ENCODE measurements at regions not wholly inside any gene's neighbourhood (a gene's known extent, or its start where the extent isn't known, plus 50 kb on each side); places are given as distances from the start of the nearest gene placed in this dataset.
A peak's percentile ranks its signal among the peaks of the same experiment; 100 is the strongest.

DNA sequence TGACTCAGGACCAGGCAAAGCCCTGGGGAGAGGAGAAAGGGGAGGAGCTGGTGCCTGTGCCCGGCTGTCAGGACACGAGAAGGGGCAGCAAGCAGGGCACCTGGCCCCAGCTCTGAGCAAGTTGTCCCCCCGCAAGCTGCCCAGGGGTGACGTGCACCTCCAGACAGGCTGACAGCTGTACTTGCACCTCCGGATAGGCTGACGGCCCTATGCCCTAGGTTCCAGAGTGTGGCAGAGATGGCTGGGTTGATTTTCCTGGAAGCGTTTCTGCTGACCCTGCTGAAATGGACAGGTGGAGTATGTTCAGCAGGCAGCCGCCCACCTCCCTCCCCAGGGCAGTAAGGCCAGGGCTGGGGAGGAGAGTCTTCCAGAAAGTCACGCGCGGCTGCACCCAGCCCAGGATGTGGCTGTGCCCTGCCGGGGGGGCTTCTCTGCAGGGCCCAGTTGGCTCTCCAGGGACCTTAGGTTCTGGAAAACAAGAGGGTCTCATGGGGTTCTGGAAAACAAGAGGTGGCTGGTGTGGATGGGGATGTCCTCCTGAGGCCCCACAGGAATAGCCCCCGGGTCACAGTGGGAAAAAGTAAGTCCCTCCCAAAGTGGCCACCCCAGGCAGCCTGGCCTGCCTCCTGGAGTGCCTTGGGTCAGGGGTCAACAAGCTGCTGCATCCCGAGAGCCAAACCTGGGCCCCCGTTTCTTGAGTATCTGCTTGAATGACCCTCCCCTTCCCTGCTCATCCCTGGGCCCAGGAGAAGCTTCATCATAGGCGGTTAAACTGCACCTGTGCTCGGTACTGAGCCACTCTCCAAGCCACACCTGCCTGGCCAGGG lies 71.4 kb upstream of the OTOS start:
- H3K14ac ChIP-seq (ENCODE audit: low read length): no peak overlapping the region
- H3K9me3 ChIP-seq (replicated peaks in 1 of 2; ENCODE audit: control insufficient read depth in 2 of 2, insufficient read depth in 1 of 2, low read depth in 1 of 2, low read length in 2 of 2): peaks cover 0 to 3% of the 10 kb centered on the region in 2 donors
- H3K18ac ChIP-seq (ENCODE audit: low read length): peak overlapping the region; percentile 90
- H3K4me3 ChIP-seq (ENCODE audit: low read length in 2 of 2): no peak overlapping the region
- H2BK12ac ChIP-seq (ENCODE audit: low read length): peak overlapping the region; percentile 84
- H3K79me1 ChIP-seq (ENCODE audit: low read depth, low read length): no peaks in the 10 kb centered on the region
- H2BK15ac ChIP-seq (ENCODE audit: low read length): peak overlapping the region; percentile 88
- H3K9ac ChIP-seq (ENCODE audit: low read depth, low read length, poor library complexity): no peak overlapping the region
- H4K91ac ChIP-seq (ENCODE audit: low read depth, low read length, poor library complexity): no peak overlapping the region
- no peak overlapping the region for H2BK5ac ChIP-seq (ENCODE audit: low read length)
- peak overlapping the region; percentile 77 for H2BK120ac ChIP-seq (ENCODE audit: low read depth, low read length)
- H3K4ac ChIP-seq (ENCODE audit: low read length): no peak overlapping the region
- H2AK5ac ChIP-seq (ENCODE audit: low read depth, low read length): peak overlapping the region; percentile 66
- no peak overlapping the region for H3K27ac ChIP-seq (replicated peaks; ENCODE audit: low read length)
- H3K23ac ChIP-seq (ENCODE audit: low read depth, low read length, poor library complexity): no peak overlapping the region
- H4K8ac ChIP-seq (ENCODE audit: low read depth, low read length): no peak overlapping the region
- DNase-seq (ENCODE audit: low spot score): no peak
- H3K4me2 ChIP-seq (ENCODE audit: insufficient read depth, low read length, poor library complexity, severe bottlenecking): no peak overlapping the region
- H3K4me1 ChIP-seq (ENCODE audit: control insufficient read depth in 2 of 2, insufficient read depth in 1 of 2, low read depth in 1 of 2, low read length in 2 of 2): peaks cover 11 to 17% of the 10 kb centered on the region in 2 donors
- peaks cover 0 to 10% (median 0%) of the 10 kb centered on the region in 3 experiments for H3K27me3 ChIP-seq (ENCODE audit: control insufficient read depth in 3 of 3, insufficient read depth in 3 of 3, low read depth in 1 of 3, low read length in 3 of 3)
- no peaks in the 10 kb centered on the region for H3K36me3 ChIP-seq (replicated peaks in 1 of 2; ENCODE audit: control insufficient read depth in 2 of 2, insufficient read depth in 2 of 2, low read length in 2 of 2)
- no CpG with 5 or more reads among the region's 17 CpGs for WGBS, 2 donors (ENCODE audit: extremely low coverage in 2 of 2, insufficient read length in 2 of 2, insufficient replicate concordance in 1 of 2)
- no peak overlapping the region for H2AFZ ChIP-seq (ENCODE audit: low read length)

DNA sequence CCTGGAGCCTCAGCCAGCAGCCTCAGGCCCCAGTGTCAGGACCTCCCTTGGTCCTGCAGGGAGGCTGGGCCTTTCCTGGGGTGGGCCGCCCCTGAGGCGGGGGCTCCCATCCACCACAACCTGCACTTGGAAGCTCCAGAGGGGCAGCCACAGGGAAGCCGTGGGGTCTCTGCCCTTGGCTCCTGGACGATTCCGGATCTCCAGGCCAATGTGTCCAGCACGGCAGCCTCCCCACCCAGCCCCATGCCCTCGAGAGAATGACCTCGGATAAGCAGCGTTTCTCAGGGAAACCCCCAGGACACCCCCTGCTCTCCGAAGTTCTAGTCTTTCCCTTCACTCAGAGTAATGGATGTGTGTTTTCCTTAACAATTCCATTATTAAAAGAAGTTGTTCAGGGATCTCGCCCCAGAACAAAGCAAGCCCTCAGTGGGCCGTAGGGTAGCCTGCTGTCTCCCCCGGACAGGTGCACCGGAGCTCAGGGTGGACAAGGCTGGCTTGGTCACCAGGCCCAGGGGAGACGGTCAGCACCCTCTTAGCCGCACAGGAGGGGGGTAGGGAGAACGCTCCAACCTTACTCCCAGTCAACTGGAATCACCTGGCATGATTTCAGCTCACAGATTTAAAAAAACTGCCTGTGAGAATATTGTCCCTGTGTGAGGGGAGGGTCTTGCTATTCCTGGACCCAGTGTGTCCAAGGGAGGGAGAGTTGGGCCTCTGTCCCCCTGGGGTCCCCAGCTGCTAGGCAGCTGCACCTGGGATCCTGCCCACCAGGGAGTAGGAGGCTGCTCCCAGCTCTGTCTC lies 72.2 kb upstream of the OTOS start:
- Histone ChIP-seq H3K9ac (ENCODE audit: low read depth, low read length, poor library complexity) (no peak overlapping the region), H2AFZ (ENCODE audit: low read length) (no peak overlapping the region), H3K4ac (ENCODE audit: low read length) (no peak overlapping the region), H3K27me3 (ENCODE audit: control insufficient read depth in 3 of 3, insufficient read depth in 3 of 3, low read depth in 1 of 3, low read length in 3 of 3) (peaks cover 0 to 10% (median 0%) of the 10 kb centered on the region in 3 experiments), H3K27ac (replicated peaks; ENCODE audit: low read length) (no peak overlapping the region), H3K4me2 (ENCODE audit: insufficient read depth, low read length, poor library complexity, severe bottlenecking) (no peak overlapping the region), H3K9me3 (replicated peaks in 1 of 2; ENCODE audit: control insufficient read depth in 2 of 2, insufficient read depth in 1 of 2, low read depth in 1 of 2, low read length in 2 of 2) (peaks cover 0 to 1% of the 10 kb centered on the region in 2 donors), H2BK15ac (ENCODE audit: low read length) (peak overlapping the region; percentile 88), H2BK5ac (ENCODE audit: low read length) (no peak overlapping the region), H3K4me1 (ENCODE audit: control insufficient read depth in 2 of 2, insufficient read depth in 1 of 2, low read depth in 1 of 2, low read length in 2 of 2) (peaks cover 11 to 17% of the 10 kb centered on the region in 2 donors), H2BK120ac (ENCODE audit: low read depth, low read length) (no peak overlapping the region), H3K36me3 (replicated peaks in 1 of 2; ENCODE audit: control insufficient read depth in 2 of 2, insufficient read depth in 2 of 2, low read length in 2 of 2) (no peaks in the 10 kb centered on the region), H3K4me3 (ENCODE audit: low read length in 2 of 2) (no peak overlapping the region), H3K79me1 (ENCODE audit: low read depth, low read length) (no peaks in the 10 kb centered on the region), H4K91ac (ENCODE audit: low read depth, low read length, poor library complexity) (no peak overlapping the region), H2BK12ac (ENCODE audit: low read length) (peak overlapping the region; percentile 84), H2AK5ac (ENCODE audit: low read depth, low read length) (peak overlapping the region; percentile 66), H3K23ac (ENCODE audit: low read depth, low read length, poor library complexity) (no peak overlapping the region), H3K14ac (ENCODE audit: low read length) (no peak overlapping the region), H3K18ac (ENCODE audit: low read length) (peak overlapping the region; percentile 90), H4K8ac (ENCODE audit: low read depth, low read length) (no peak overlapping the region)
- WGBS, 2 donors (ENCODE audit: extremely low coverage in 2 of 2, insufficient read length in 2 of 2, insufficient replicate concordance in 1 of 2): no CpG with 5 or more reads among the region's 17 CpGs
- DNase-seq (ENCODE audit: low spot score): no peak

DNA sequence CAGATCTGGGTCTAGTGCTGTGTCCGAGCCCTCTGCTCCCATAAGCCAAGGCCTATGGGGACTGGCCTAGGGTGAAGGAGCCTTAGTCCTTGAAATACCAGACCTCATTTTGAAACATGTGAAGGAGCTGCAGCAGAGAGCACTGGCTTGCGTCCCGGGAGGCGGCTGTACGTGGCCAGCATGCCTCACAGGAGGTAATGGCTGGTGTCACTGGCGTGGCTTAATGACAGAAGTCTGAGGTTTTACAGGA lies 72.7 kb upstream of the OTOS start:
- Histone ChIP-seq H3K36me3 (replicated peaks in 1 of 2; ENCODE audit: control insufficient read depth in 2 of 2, insufficient read depth in 2 of 2, low read length in 2 of 2) (no peaks in the 10 kb centered on the region), H3K4me3 (ENCODE audit: low read length in 2 of 2) (no peak overlapping the region), H3K4ac (ENCODE audit: low read length) (no peak overlapping the region), H2BK12ac (ENCODE audit: low read length) (no peak overlapping the region), H2BK15ac (ENCODE audit: low read length) (peak overlapping the region; percentile 88), H4K91ac (ENCODE audit: low read depth, low read length, poor library complexity) (no peak overlapping the region), H4K8ac (ENCODE audit: low read depth, low read length) (no peak overlapping the region), H3K14ac (ENCODE audit: low read length) (no peak overlapping the region), H3K4me2 (ENCODE audit: insufficient read depth, low read length, poor library complexity, severe bottlenecking) (no peak overlapping the region), H3K27me3 (ENCODE audit: control insufficient read depth in 3 of 3, insufficient read depth in 3 of 3, low read depth in 1 of 3, low read length in 3 of 3) (peaks cover 0 to 10% (median 0%) of the 10 kb centered on the region in 3 experiments), H3K79me1 (ENCODE audit: low read depth, low read length) (no peaks in the 10 kb centered on the region), H2AFZ (ENCODE audit: low read length) (no peak overlapping the region), H3K23ac (ENCODE audit: low read depth, low read length, poor library complexity) (no peak overlapping the region), H3K4me1 (ENCODE audit: control insufficient read depth in 2 of 2, insufficient read depth in 1 of 2, low read depth in 1 of 2, low read length in 2 of 2) (peaks cover 11 to 17% of the 10 kb centered on the region in 2 donors), H2BK5ac (ENCODE audit: low read length) (no peak overlapping the region), H3K18ac (ENCODE audit: low read length) (peak overlapping the region; percentile 11), H3K9ac (ENCODE audit: low read depth, low read length, poor library complexity) (no peak overlapping the region), H3K27ac (replicated peaks; ENCODE audit: low read length) (no peak overlapping the region), H2AK5ac (ENCODE audit: low read depth, low read length) (peak overlapping the region; percentile 66), H3K9me3 (replicated peaks in 1 of 2; ENCODE audit: control insufficient read depth in 2 of 2, insufficient read depth in 1 of 2, low read depth in 1 of 2, low read length in 2 of 2) (no peaks in the 10 kb centered on the region), H2BK120ac (ENCODE audit: low read depth, low read length) (no peak overlapping the region)
- DNase-seq (ENCODE audit: low spot score): no peak
- WGBS, 2 donors (ENCODE audit: extremely low coverage in 2 of 2, insufficient read length in 2 of 2, insufficient replicate concordance in 1 of 2): no CpG with 5 or more reads among the region's 6 CpGs
